ENCODE measurements at regions not wholly inside any gene's neighbourhood (a gene's known extent, or its start where the extent isn't known, plus 50 kb on each side); places are given as distances from the start of the nearest gene placed in this dataset.

GRCh38 chr16:5736209-5736930, 638.8 kb upstream of the EEF2KMT start:
- no peak for DNase-seq (ENCODE audit: extremely low spot score, insufficient read length, low read depth)
- FAIRE-seq, result no peak

- FAIRE-seq (no peak), DNase-seq (ENCODE audit: extremely low spot score, insufficient read length, low read depth) (no peak)
Observed at GRCh38 chr16:5735444-5735843, 637.8 kb upstream of the EEF2KMT start.

- DNase-seq (ENCODE audit: extremely low spot score, insufficient read length, low read depth) (no peak), FAIRE-seq (no peak)
Observed at GRCh38 chr16:5730783-5731182, 633.2 kb upstream of the EEF2KMT start.

GRCh38 chr16:5722116-5722619, 624.6 kb upstream of the EEF2KMT start:
- FAIRE-seq (no peak), DNase-seq (ENCODE audit: extremely low spot score, insufficient read length, low read depth) (no peak)

GRCh38 chr16:5715155-5715554, 617.6 kb upstream of the EEF2KMT start:
- FAIRE-seq (no peak), DNase-seq (ENCODE audit: extremely low spot score, insufficient read length, low read depth) (no peak)

- no peak for FAIRE-seq
Observed at GRCh38 chr16:5709889-5710288, 612.3 kb upstream of the EEF2KMT start.

GRCh38 chr16:5706211-5706610, 608.6 kb upstream of the EEF2KMT start:
- FAIRE-seq, result no peak

More at GRCh38 chr16:5709889-5710288, 612.3 kb upstream of the EEF2KMT start:
- no peak for DNase-seq (ENCODE audit: extremely low spot score, insufficient read length, low read depth)

GRCh38 chr16:5704271-5704670, 606.7 kb upstream of the EEF2KMT start:
- FAIRE-seq, result no peak
- no peak for DNase-seq (ENCODE audit: extremely low spot score, insufficient read length, low read depth)

More at GRCh38 chr16:5706211-5706610, 608.6 kb upstream of the EEF2KMT start:
- DNase-seq (ENCODE audit: extremely low spot score, insufficient read length, low read depth), result no peak

GRCh38 chr16:5693426-5693825, 595.8 kb upstream of the EEF2KMT start:
- no peak for DNase-seq (ENCODE audit: extremely low spot score, insufficient read length, low read depth)
- FAIRE-seq, result no peak

- no peak for FAIRE-seq
Observed at GRCh38 chr16:5681966-5682365, 584.4 kb upstream of the EEF2KMT start.

GRCh38 chr16:5678371-5678770, 580.8 kb upstream of the EEF2KMT start:
- FAIRE-seq (no peak), DNase-seq (ENCODE audit: extremely low spot score, insufficient read length, low read depth) (no peak)

More at GRCh38 chr16:5681966-5682365, 584.4 kb upstream of the EEF2KMT start:
- no peak for DNase-seq (ENCODE audit: extremely low spot score, insufficient read length, low read depth)

- no peak for FAIRE-seq
Observed at GRCh38 chr16:5671421-5671820, 573.8 kb upstream of the EEF2KMT start.

GRCh38 chr16:5670198-5670597, 572.6 kb upstream of the EEF2KMT start:
- DNase-seq (ENCODE audit: extremely low spot score, insufficient read length, low read depth) (no peak), FAIRE-seq (no peak)

More at GRCh38 chr16:5671421-5671820, 573.8 kb upstream of the EEF2KMT start:
- no peak for DNase-seq (ENCODE audit: extremely low spot score, insufficient read length, low read depth)

GRCh38 chr16:5668553-5668952, 571.0 kb upstream of the EEF2KMT start:
- no peak for FAIRE-seq
- no peak for DNase-seq (ENCODE audit: extremely low spot score, insufficient read length, low read depth)

GRCh38 chr16:5665834-5666233, 568.2 kb upstream of the EEF2KMT start:
- no peak for FAIRE-seq
- no peak for DNase-seq (ENCODE audit: extremely low spot score, insufficient read length, low read depth)

- FAIRE-seq (no peak), DNase-seq (ENCODE audit: extremely low spot score, insufficient read length, low read depth) (no peak)
Observed at GRCh38 chr16:5653789-5654188, 556.2 kb upstream of the EEF2KMT start.

- FAIRE-seq, result no peak
Observed at GRCh38 chr16:5653041-5653440, 555.4 kb upstream of the EEF2KMT start.

GRCh38 chr16:5649762-5650743, 552.5 kb upstream of the EEF2KMT start:
- FAIRE-seq (no peak), DNase-seq (ENCODE audit: extremely low spot score, insufficient read length, low read depth) (no peak)

More at GRCh38 chr16:5653041-5653440, 555.4 kb upstream of the EEF2KMT start:
- no peak for DNase-seq (ENCODE audit: extremely low spot score, insufficient read length, low read depth)

GRCh38 chr16:5647051-5647450, 549.5 kb upstream of the EEF2KMT start:
- FAIRE-seq, result no peak
- DNase-seq (ENCODE audit: extremely low spot score, insufficient read length, low read depth), result no peak

- no peak for DNase-seq (ENCODE audit: extremely low spot score, insufficient read length, low read depth)
- FAIRE-seq, result no peak
Observed at GRCh38 chr16:5643855-5644531, 546.4 kb upstream of the EEF2KMT start.
